H1 (cell line): ENCODE measurements at regions not wholly inside any gene's neighbourhood (a gene's known extent, or its start where the extent isn't known, plus 50 kb on each side); places are given as distances from the start of the nearest gene placed in this dataset.

Experiments
- HDAC2 ChIP-seq, 2 experiments: fragments of 300-600 bp in 1 of 2; sonication (generic) in 1 of 2; IDR thresholded peaks; 2 replicates each; pipeline ENCODE4 v1.6.1; 2011 to 2012; ENCODE audit warnings: low read depth in 2 of 2, low read length in 2 of 2, mild to moderate bottlenecking in 2 of 2, moderate library complexity in 2 of 2, borderline replicate concordance in 1 of 2, inconsistent platforms in 1 of 2

GRCh38 chr6:139436200-139436956 is 61.9 kb upstream of the CITED2 start (continued):
- no peak for TF ChIP-seq HDAC2 (IDR thresholded peaks at IDR 0.05; ENCODE audit: borderline replicate concordance in 1 of 2, low read depth in 2 of 2, low read length in 2 of 2)
